Vagina (tissue), 2 donors: ENCODE measurements at regions not wholly inside any gene's neighbourhood (a gene's known extent, or its start where the extent isn't known, plus 50 kb on each side); places are given as distances from the start of the nearest gene placed in this dataset.

Experiments used
- POLR2A ChIP-seq, 2 donors: fragments of 450-650 bp; IDR thresholded peaks; one replicate each; pipeline ENCODE4 v1.6.1; 2017; ENCODE audit warnings: antibody characterized with exemption in 2 of 2, mild to moderate bottlenecking in 2 of 2, moderate library complexity in 2 of 2
- POLR2AphosphoS5 ChIP-seq, 2 donors: sonication (generic); formaldehyde crosslinking; IDR thresholded peaks; one replicate each; pipeline ENCODE4 v1.9.0; 2017; ENCODE audit warnings: antibody characterized with exemption in 2 of 2, mild to moderate bottlenecking in 2 of 2, low read depth in 1 of 2; ENCODE audit not compliant: insufficient read depth in 1 of 2
- TF ChIP-seq, protein P1 (sequence below), 3 experiments: fragments of 450-650 bp in 2 of 3; fragments of 200-600 bp in 1 of 3; sonication (generic) in 1 of 3; IDR thresholded peaks; one replicate each; pipeline ENCODE4 v1.5.1; 2017 to 2019; ENCODE audit warnings: antibody characterized with exemption in 3 of 3, mild to moderate bottlenecking in 2 of 3, moderate library complexity in 2 of 3

DNA sequence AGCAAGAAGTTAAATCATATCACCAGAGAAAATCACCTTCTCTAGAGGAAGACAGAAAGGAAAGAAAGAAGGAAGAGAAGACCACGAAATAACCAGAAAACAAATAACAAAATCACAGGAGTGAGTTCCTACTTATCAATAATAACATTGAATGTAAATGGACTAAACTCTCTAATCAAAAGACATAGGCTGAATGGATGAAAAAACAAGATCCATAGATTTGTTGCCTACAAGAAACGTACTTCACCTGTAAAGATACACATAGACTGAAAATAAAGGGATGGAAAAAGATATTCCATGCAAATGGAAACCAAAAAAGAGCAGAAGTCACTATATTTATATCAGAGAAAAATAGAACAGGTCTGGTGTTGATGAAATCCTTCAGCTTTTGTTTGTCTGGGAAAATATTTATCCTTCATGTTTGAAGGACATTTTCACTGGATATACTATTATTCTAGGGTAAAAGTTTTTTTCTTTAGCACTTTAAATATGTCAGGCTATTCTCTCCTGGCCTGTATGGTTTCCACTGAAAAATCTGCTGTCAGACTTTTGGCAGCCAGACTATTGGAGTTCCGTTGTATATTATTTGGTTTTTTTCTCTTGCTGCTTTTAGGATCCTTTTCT lies 202.5 kb upstream of the DUSP10 start:
- TF ChIP-seq POLR2AphosphoS5 (IDR thresholded peaks at IDR 0.05; ENCODE audit: insufficient read depth in 1 of 2, low read depth in 1 of 2) (no peak), POLR2A (IDR thresholded peaks at IDR 0.05) (no peak)
- TF ChIP-seq, protein P1, sequence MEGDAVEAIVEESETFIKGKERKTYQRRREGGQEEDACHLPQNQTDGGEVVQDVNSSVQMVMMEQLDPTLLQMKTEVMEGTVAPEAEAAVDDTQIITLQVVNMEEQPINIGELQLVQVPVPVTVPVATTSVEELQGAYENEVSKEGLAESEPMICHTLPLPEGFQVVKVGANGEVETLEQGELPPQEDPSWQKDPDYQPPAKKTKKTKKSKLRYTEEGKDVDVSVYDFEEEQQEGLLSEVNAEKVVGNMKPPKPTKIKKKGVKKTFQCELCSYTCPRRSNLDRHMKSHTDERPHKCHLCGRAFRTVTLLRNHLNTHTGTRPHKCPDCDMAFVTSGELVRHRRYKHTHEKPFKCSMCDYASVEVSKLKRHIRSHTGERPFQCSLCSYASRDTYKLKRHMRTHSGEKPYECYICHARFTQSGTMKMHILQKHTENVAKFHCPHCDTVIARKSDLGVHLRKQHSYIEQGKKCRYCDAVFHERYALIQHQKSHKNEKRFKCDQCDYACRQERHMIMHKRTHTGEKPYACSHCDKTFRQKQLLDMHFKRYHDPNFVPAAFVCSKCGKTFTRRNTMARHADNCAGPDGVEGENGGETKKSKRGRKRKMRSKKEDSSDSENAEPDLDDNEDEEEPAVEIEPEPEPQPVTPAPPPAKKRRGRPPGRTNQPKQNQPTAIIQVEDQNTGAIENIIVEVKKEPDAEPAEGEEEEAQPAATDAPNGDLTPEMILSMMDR (IDR thresholded peaks at IDR 0.05) = no peak
